Sciatic nerve (tissue), 2 donors: ENCODE measurements at regions not wholly inside any gene's neighbourhood (a gene's known extent, or its start where the extent isn't known, plus 50 kb on each side); places are given as distances from the start of the nearest gene placed in this dataset.
"Not testable (repeated sequence)": the region's sequence is repeated elsewhere in the genome, so short reads cannot be mapped to it uniquely, and the experiment has no call there.

Experiments used
- ATAC-seq: fragments of 200-7000 bp; cut with Tn5 transposase; one replicate; pipeline ENCODE4 v1.9.1; 2020; ENCODE audit warnings: mild to moderate bottlenecking, moderate library complexity
- DNase-seq: peaks from one replicate; pipeline ENCODE4 v3.0.0-alpha.2; 2020; ENCODE audit warnings: low spot score
- intact Hi-C: fragments of 100-400 bp; cut with DNase I; formaldehyde crosslinking; loops from one replicate; pipeline ENCODE4 v1.14.2; 2022
- donor health status: DM: no; HTN: no; CAD: no.
- donor health status: DM: no; HTN: no; CAD: no.

- intact Hi-C loops, ATAC-seq: not testable (repeated sequence)
Measured at GRCh38 chr10:33080467-33080866, 122.4 kb upstream of the ITGB1 start.

GRCh38 chr10:33074443-33074842, 116.4 kb upstream of the ITGB1 start:
- intact Hi-C loops = no loop called here
- ATAC-seq (peak; percentile 66), DNase-seq (no peak)

More at GRCh38 chr10:33080467-33080866, 122.4 kb upstream of the ITGB1 start:
- not testable (repeated sequence) for DNase-seq

- intact Hi-C loops = no loop called here
- DNase-seq = no peak
- peak; percentile 80 for ATAC-seq
Measured at GRCh38 chr10:33073641-33074415, 115.8 kb upstream of the ITGB1 start.

DNA sequence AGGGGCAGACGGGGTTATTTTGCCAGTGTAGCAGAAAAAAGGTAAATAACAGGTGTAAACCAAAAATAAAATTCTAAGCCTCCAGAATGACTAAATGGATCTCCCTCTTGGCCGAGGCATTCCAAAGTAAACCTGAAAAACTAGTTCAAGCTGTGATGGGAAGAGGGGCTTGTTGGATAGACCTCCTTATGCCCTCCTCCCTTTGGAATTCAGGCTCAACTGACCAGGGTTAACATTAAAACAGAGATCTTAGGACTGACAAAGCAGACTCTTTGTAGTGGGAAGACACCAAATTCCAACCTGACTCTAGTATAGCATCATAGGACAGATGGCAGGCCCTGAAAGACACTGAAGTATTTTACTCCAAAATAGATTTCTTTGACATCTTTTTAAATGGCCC, 113.8 kb upstream of the ITGB1 start:
- intact Hi-C loops = no loop called here
- ATAC-seq (no peak), DNase-seq (no peak)

GRCh38 chr10:33070101-33070500, 112.1 kb upstream of the ITGB1 start:
- ATAC-seq (no peak), DNase-seq (no peak)
- intact Hi-C loops = no loop called here

DNA sequence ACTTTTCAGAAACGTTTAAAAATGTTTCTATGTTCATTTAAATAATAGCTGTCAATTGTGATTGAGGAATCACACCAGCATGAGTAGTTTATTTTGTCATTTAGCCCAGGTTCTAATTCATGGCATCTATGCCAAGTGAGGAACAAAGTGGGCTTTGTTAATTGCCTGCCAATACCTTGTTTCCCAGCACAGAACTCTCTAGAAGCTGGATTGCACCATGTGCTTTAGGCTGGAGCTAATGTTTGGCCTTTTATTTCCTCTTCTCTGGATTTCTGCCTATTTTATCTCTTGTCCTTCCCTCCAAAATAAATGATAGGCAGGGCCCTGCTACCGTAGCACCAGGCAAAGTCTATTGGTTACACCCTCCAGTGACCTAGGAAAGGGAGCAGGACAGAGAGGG, 109.9 kb upstream of the ITGB1 start:
- intact Hi-C loops = no loop called here
- ATAC-seq (no peak), DNase-seq (no peak)

DNA sequence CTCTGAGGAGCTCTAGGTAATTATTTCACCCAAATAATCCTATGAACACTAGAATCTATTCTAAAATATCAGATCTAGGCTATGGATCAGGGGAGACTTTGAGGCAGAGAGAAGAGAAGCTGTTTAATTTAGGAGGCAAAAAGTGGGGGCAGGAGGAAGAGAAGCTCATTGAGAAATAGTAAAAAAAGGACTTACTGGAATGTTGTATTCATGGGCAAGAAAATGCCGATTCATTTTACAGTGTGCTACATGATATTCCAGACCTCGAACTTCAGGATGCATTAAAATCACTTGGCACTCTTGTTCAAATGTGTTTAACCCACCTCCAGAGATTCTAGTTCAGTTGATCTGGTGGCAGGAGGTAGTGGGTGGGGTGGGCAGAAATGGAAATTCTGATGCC, 109.5 kb upstream of the ITGB1 start:
- intact Hi-C loops = no loop called here
- ATAC-seq = no peak
- no peak for DNase-seq

- intact Hi-C loops = no loop called here
- ATAC-seq = no peak
- DNase-seq = no peak
Measured at GRCh38 chr10:33066558-33067236, 108.7 kb upstream of the ITGB1 start.

GRCh38 chr10:33065111-33065510, 107.1 kb upstream of the ITGB1 start:
- intact Hi-C loops = no loop called here
- no peak for ATAC-seq
- no peak for DNase-seq

GRCh38 chr10:33064706-33065105, 106.7 kb upstream of the ITGB1 start:
- ATAC-seq (no peak), DNase-seq (no peak)
- intact Hi-C loops = no loop called here

DNA sequence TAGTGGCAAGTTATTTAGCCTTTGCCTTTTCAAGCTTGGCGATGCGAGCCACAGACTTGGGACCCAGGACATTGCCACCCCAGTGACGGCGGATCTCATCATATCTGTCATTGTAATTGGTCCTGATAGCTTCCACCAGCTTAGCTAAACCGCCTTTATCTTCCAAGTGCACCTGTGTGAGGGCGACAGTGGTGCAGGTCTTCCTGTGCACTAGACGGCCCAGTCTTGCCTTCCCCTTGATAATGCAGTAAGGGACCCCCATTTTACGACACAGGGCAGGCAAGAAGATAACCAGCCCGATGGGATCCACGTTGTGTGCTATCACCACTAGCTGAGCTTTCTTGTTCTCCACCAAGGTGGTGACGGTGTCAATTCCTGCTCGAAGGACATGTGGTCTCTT, 99.6 kb upstream of the ITGB1 start:
- ATAC-seq (no peak), DNase-seq (no peak)
- intact Hi-C loops = no loop called here

GRCh38 chr10:33056828-33057596, 99.0 kb upstream of the ITGB1 start:
- DNase-seq (no peak), ATAC-seq (no peak)
- intact Hi-C loops = no loop called here

GRCh38 chr10:33055625-33056024, 97.6 kb upstream of the ITGB1 start:
- ATAC-seq = no peak
- intact Hi-C loops = no loop called here
- DNase-seq = no peak

DNA sequence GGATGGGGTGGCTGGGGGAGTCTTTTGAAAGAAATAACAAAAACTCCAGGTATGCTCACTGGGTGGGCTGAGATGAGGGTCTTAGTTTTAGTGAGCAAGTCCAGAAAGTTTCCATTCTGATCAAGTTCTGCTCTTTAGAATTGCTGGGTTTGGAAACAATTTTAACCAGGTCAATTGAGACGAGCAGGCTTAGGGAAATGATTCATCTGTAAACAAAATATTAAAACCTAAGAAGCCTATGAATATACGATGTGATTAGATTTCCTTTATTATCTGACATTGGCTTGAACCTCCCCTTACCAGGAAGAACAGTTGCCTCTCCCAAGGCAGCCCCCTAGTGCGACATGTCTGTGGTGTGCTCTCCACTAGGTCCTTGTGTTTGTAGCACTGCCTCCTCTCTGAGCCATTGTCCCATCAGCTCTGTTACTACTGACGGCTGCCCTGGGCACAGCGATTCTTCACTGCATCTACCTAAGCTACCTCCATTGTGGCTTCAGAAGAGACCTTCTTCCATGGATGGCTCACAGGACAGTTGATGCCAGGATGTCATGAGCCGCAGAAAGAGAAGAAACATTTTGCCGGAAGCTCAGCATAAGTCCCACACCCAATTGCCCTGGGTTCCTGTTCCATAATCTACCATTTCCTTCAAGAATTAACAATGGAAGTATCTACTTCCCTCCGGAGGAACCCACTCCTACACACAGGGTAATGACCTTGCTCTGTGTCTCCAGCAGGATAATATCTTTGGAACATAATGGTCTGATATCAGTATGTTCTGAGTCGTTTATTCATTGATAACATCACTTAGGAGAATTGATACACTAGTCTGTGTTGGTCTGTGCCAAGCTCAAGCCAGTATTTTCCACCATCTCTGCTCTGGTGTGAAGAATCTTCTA, 95.1 kb upstream of the ITGB1 start:
- DNase-seq (no peak), ATAC-seq (no peak)
- intact Hi-C loops = no loop called here

DNA sequence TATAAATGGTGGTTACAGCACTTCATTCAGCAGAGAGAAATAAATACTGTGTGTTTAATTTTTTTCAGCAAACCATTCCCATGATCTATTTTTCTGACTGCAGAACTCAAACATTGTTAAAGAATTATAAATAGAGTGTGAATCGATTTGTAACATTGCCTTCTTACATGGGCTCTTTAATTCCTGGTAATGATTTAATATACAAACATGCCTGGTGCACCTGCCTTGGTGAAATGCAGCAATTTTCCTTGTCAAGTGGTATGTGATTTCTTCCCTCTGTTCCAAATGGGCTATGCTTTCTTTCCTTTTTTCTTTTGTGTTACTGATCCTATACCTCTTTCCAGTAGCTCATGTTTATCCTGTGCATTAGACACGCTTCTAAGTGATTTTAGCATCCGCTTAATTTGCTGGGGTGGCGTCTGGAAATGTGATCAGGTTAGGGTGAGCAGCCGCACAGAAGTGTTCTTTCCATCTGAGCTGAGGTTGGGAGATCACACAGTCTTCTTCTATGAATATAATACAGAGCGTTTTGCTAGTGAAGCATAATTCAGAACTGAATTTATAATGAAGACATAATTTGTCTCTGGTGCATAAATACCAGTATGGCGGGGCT, 94.3 kb upstream of the ITGB1 start:
- no peak for ATAC-seq
- DNase-seq = no peak
- intact Hi-C loops = no loop called here

- ATAC-seq, DNase-seq, intact Hi-C loops: not testable (repeated sequence)
Measured at GRCh38 chr10:33049963-33050920, 92.2 kb upstream of the ITGB1 start.

DNA sequence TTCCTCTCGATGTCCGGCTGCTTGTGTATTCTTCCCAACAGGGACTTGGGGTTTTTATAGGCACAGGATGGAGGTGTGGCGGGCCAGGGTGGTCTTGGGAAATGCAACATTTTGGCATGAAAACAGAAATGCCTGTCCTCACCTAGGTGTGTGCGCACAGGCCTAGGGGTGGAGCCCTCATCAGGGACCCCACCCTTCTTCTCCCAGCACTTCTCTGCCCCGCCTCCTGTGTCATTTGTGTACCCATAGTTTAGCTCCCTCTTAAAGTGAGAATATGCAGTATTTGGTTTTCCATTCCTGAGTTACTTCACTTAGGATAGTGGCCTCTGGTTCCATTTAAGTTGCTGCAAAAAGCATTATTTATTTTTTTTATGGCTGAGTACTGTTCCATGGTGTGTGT, 90.2 kb upstream of the ITGB1 start:
- DNase-seq (no peak), ATAC-seq (no peak)
- intact Hi-C loops = no loop called here

GRCh38 chr10:33047655-33048054, 89.6 kb upstream of the ITGB1 start:
- intact Hi-C loops = no loop called here
- ATAC-seq (no peak), DNase-seq (no peak)
